A673 (cell line): ENCODE measurements at regions not wholly inside any gene's neighbourhood (a gene's known extent, or its start where the extent isn't known, plus 50 kb on each side); places are given as distances from the start of the nearest gene placed in this dataset.

Source experiments
- CTCF ChIP-seq: fragments of 300-800, 200-600 bp; sonication (generic); conservative IDR thresholded peaks from 2 replicates; pipeline ENCODE4 v1.5.1; 2017; ENCODE audit warnings: low read depth, mild to moderate bottlenecking, antibody characterized with exemption, low read length, moderate library complexity, mixed read lengths
- EZH2 ChIP-seq: fragments of 200-600 bp; sonication (generic); IDR thresholded peaks from 2 replicates; pipeline ENCODE4 v1.6.1; 2017; ENCODE audit warnings: borderline replicate concordance, low read depth, mild to moderate bottlenecking, mixed read lengths, antibody characterized with exemption, low read length; ENCODE audit not compliant: poor library complexity, severe bottlenecking

- no peak for TF ChIP-seq CTCF
- TF ChIP-seq EZH2 = no peak
These were observed 82.7 kb downstream of the FOXB1 start for GRCh38 chr15:60086681-60087429.
